GM18517 (cell line): ENCODE measurements at regions not wholly inside any gene's neighbourhood (a gene's known extent, or its start where the extent isn't known, plus 50 kb on each side); places are given as distances from the start of the nearest gene placed in this dataset.
A peak's percentile ranks its signal among the peaks of the same experiment; 100 is the strongest.
"Not testable (repeated sequence)": the region's sequence is repeated elsewhere in the genome, so short reads cannot be mapped to it uniquely, and the experiment has no call there.

ENCODE experiments used
- ATAC-seq: cut with Tn5 transposase; IDR thresholded peaks from one replicate; pipeline ENCODE4 v1.9.1; 2021; ENCODE audit warnings: mild to moderate bottlenecking, moderate library complexity; ENCODE audit not compliant: unreplicated experiment

DNA sequence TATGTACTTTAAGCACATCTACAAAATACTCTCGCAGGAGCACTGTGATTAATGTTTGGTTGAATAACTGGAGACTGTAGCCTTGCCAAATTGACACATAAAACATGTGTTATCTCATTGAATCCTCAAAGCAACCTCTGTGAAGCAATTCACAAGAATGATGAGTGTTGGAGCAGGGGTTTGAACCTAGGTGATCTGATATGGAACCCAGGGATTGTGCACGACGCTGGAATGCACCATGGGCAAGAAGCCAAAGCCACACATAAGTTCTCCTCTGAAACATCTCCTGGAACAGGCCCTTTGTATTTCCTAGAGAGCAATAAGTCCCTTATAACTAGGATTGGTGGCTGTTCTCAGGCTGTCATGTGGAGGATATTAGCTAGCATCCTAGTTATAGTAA, 124.6 kb upstream of the IVNS1ABP start:
- no peak for ATAC-seq

DNA sequence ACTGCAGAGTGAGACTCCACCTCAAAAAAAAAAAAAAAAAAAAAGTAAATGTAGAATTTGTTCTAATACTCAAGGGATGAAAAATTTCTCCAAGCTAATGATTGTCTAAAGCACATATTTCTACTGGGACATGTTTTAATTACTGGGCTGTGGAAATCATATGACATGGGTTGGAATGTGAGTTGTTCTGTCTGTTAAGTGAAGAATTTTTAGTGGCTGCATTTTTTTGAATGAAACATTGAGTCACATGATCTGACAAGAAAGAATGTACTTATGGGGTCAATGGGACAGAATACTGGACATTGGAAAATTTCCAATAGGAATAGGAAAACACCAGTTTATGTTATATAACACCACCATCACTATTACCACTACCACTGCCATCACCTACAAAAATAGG, 123.8 kb upstream of the IVNS1ABP start:
- ATAC-seq, result no peak

DNA sequence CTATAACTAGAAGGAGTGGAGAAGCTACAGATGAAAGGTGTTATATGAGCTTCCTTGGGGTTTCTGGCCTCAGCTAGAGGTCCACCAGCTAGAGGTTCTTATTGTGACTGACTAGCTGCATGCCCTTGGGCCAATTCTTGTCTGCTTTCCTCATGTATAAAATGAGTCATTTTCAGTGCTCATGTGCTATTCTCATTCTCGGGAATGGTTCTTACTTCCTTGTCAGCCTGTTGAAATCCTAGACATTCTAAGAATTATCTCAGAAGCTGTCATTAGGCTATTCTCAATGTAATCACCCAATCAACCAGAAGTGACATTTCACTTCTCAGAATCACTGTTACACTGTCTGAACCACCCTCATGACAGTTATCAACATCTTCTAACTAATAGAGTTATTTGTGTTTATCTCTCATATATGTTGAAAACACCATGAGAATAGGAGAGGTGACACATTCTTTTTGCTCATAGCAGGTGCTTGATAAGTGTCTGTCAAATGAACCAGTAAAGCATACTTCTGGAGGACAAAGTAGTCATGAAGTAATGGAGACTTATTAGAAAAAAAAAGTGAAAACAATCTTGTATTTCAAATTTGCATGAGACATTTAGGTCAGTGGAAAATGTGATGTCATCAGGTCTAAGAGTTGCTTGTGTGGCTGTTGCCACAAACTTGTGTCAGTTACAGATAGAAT, 122.8 kb upstream of the IVNS1ABP start:
- peak; percentile 81 for ATAC-seq

DNA sequence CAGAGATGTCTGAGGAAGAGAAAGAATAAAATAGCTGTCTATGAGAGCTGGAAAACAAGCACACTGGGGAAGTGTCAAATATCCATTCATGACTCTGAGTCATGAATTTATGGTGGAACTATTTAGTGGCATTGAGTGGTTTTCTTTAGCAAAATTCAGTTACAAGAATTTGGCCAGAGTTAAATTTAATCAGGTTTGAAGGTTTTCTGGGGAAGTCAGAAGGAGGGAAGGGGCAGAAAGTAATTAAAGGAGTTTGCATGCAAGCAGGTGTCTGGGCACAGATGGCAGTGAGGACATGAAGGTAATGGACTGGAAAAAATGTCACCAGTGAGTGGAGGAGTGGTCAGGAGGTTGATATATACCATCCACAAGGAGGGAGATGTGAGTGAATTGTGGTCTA, 121.9 kb upstream of the IVNS1ABP start:
- no peak for ATAC-seq

DNA sequence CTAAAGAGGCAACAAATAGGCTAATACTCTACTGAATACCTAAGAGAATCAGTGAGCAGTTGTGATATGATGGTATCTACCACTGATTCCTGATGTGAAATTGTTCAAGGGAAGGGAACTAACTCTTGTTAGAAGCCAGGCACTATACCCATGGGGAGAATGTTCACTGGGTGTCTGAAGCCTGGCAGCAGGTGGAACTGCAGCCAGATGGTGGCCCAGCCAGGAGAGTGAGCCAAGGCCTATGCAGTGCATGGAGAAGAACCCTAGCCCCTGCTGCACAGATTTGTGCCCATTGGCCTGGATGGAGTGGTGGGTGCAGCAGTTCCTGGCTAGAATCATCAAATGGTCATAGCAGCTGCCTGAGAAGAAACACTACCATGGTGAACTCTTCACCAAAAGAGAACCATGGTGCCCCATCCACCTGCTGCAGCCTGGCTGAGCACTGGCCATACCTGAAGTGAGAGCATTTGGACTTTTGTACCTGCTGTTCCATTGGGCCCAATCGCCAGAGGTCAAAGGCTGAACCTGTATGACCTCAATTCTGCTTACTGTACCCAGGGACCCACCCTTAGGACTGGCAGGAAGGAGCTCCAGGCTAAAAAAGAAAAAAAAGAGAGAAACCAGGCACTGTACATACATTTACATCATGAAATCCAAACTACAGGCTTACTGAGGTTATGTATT, 118.8 kb upstream of the IVNS1ABP start:
- no peak for ATAC-seq

DNA sequence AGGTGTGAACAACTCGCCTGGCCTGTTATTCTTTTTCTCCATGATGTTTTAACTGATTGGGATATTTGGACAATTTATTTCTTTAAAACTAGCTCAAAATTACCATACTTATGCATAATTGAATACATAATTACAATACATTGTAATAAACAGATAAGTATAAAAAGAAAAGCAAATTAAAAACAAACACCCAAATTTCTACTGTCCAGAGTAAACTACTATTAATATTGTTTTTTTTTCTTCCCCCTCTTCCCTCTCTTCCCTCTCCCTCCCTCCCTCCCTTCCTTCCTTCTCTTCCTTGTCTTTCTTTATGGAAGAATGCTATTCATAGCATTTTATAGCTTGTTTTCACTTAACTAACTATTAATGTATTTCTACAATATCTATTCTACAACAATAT, 117.7 kb upstream of the IVNS1ABP start:
- no peak for ATAC-seq

DNA sequence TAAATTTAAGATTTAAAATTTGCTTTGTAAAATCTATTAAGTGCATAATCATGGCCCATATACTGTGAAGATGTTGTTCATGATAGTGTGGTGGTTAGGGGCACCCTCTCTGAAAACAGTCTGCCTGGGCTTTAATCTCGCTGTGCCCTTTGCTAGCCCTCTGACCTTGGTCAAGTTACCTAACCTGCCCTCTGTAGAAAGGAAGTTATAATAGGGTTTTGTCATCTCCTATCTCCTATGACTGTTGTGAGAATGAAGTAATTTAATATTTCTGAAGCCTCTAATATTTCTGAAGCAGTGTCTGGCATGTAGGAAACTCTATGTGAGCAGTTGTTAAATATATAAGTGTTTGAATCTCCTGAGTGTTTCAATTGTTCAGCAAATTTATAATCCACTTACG, 116.6 kb upstream of the IVNS1ABP start:
- no peak for ATAC-seq

DNA sequence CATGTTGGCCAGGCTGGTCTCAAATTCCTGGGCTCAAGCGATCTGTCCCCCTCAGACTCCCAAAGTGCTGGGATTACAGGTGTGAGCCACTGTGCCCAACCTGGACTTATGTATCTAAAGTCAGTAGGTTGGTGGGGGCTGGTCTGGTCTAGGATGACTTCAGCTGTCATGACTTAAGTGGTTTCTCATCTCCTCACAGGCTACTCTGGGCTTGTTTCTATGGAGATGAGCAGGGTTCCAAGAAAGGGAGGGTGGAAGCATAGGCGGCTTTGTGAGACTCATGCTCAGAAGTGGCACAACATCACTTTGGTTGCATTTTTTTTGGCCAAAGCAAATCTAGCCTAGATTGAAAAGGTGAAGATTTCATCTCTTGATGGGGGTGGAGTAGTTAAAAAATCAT, 115.9 kb upstream of the IVNS1ABP start:
- ATAC-seq, result no peak

DNA sequence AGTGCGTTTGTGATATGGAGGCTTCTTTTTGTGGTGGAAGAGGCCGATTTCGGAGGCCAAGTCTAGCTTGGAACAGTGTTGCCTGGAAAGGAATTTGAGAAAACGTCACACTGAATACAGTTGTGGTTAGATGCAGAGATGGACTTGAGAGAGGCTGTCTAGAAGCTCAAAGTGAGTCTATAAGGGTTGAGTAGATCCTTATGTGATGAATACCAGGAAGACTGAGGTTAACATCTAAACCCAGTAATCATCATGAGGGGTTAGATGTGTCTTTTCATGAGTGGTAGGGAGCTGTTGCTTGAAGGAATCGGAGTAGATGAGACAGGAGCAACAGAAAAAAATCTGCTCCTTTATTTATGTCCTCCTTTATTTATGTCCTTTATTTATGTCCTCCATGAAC, 114.6 kb upstream of the IVNS1ABP start:
- no peak for ATAC-seq

DNA sequence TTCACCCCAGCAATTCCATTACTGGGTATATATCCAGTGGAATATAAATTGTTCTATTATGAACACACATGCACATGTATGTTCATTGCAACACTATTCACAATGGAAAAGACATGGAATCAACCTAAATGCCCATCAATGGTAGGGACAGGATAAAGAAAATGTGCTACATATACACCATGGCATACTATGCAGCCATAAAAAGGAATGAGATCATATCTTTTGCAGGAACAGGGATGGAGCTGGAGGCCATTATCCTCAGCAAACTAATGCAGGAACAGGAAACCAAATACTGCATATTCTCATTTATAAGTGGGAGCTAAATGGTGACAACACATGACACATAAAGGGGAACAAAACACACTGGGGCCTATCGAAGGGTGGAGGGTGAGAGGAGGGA, 112.6 kb upstream of the IVNS1ABP start:
- not testable (repeated sequence) for ATAC-seq

DNA sequence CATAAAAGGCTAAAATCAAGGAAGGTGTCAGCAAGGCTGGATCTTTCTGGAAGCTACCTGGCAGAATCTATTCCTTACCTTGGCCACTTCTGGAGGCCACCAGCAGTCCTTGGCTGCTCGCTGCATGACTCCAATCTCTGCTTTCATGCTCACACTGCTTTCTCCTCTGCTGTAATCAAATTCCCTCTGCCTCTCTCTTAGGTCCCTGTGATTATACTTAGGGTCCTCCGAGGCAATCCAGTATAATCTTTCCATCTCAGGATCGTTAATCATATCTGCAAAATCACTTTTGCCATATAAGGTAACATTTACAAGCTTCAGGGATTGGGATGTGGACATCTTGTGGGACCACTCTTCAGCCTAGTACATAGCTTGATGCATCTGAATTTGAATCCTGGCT, 110.7 kb upstream of the IVNS1ABP start:
- no peak for ATAC-seq

DNA sequence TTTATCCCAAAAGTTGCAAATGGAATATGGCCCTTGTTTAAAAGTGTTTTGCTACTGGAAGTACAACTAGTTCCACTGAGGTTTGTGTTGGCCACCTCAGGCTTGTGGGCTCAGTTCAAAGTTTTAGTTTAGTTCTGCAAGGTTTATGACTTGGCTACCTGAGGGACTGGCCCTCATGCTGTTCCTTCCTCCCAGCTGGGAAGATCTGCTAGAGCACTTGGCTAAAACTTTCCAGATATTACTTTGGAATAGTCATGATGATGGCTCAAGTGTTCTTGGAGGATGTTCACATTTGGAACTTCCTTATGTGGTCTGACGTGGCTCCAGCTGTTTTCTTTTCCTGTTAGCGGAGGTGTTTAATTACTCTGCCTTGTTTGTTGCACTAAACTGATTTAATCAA, 110.2 kb upstream of the IVNS1ABP start:
- ATAC-seq, result no peak

DNA sequence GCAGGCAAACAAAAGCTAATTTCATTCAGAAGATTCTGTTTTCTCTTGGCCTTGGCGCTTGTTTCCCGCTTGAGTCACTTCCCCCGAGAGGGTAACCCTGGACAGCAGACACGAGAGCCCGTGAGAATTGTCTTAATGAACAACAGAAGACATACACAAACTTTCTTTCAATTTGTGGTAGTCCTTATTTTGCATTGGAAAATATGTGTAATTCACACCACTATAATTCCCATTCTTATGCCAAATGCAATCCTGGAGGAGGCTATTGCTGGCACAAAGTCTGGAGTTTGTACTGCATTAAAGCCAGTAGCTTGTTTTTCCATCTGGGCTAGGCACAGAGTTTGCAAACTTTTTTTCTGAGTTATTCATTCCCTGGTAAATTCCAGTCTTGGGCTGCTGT, 109.8 kb upstream of the IVNS1ABP start:
- ATAC-seq, result no peak

DNA sequence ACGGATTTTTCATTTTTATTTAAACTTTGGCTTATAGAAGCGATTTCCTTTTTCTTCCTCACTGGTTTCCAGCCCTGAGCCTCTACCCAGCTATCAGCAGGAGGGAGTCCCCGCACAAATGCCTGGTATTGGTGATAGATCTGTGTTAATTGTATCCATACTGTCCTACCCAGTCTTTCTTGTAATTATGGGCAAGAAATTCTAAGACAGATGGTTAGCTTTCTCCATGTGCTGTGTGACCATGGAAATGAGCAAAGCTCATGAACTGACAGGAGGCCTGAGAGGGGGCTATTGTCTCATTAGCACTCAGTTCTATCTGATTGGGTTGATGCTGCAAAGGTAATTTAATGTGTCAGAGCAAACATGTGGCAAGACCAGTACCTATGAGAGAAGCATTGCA, 108.1 kb upstream of the IVNS1ABP start:
- ATAC-seq, result no peak

DNA sequence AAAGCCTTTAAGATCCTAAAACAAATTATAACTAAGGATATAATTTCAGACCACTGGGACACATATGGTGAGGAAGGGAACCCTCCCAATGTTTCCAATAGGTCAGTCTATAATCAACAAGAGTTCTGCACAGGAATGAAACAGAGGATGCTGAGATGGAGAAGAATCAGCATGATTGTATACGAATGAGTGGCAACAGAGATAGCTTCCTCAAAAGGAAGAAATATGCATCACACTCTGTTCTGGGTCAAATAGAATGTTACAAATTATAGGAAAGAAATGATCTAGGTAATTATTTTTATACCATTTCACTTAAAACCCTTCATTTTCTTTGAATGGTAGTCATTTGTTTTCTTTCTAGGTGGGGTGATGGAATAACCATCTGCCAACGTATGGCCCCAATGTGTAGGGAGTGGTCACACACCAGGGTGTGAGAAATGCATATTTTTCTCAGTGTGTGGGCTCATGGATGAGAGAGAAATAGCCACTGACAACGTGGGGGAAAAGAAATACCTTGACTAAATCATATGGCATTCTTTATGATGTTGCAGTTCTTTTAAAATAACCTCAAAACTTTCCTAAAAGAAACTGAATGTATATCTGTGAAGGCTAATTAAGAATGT, 104.6 kb upstream of the IVNS1ABP start:
- no peak for ATAC-seq

DNA sequence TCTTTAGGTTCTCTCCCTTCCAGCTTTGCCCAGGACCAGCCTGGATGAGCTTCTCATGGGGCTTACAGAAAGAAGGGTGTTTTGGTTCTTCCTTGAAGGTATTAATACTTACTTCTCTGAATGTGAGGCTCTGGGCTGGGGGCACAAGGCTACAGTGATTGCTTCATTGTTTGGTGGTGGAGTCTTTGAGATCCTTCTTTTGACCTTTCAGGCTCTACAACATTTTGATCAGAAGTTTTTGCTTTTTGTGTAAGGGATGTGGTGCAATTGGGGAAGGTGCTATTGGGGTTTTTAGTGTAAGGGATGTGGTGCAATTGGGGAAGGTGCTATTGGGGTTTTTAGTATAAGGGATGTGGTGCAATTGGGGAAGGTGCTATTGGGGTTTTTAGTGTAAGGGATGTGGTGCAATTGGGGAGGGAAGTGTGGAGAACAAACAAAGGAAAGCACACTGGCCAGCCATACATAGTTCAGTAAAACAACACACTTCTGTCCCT, 103.6 kb upstream of the IVNS1ABP start:
- ATAC-seq, result no peak

DNA sequence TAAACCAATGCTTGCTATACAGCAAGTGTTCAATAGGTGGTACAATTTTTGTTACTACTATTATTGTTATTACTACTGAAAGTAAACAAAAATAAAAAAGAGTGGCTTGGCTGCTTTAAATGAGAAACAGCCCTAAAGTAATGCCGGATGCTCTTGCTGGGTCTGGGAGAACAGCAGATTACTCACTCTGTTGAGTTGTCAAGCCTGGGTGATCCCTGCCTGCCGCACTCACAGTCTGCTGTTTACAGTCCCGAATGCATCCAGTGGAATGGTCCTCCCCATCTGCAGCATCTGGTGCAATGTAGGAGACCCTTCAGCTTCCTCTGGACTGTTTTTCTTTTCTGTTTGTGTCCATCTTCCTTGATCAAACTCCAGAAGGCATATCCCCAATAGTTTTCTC, 102.7 kb upstream of the IVNS1ABP start:
- no peak for ATAC-seq

DNA sequence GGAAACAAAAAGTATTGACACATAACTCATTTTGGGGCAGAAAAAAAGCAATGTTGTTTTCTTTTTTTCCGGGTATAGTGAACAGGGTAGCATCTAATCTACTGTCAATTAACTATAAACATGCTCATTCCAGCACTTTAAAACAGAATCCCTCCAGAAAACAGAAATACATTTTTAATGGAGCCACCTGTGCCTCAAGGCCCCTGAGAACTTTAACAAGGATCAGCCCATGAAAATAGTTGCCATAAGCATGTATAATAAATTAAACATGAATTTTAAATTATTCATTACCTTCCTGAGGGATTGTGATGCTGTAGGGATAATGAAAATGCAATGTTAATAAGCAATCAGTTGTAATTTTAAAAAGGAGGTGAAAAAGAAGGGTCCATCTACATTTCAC, 101.4 kb upstream of the IVNS1ABP start:
- ATAC-seq, result no peak

DNA sequence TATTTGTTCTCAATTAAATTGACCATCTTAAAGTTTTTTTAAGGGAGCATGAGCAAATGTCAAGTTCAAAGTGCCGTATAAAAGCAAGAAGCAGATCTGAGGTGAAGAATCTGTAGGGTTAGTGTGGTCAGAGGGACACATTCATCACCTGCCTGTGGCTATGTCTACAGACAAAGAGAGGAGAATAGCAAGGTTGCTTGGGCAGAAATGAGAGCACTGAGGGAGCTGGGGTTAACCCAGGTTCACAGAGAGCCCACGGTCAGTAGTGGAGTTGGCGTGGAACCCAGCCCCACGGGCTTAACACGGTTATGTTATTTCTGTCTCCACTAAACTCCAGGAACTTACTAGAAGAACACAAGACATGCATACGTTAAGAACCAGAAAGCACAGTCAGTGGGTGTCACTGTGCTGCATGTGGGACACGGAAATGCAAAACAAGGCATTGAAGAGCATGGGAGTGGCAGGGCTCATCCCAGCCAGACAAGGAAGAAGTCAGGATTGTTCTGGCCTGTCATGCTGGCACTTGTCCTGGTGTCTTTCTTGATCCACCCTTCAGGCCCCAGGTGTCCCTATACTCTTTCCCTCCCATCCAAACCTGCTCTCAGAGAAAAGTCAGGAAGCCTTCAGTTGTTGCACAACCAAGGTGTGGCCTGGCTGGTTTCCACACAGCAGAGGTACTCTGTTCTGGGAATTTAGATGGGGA, 95.5 kb upstream of the IVNS1ABP start:
- ATAC-seq, result no peak

DNA sequence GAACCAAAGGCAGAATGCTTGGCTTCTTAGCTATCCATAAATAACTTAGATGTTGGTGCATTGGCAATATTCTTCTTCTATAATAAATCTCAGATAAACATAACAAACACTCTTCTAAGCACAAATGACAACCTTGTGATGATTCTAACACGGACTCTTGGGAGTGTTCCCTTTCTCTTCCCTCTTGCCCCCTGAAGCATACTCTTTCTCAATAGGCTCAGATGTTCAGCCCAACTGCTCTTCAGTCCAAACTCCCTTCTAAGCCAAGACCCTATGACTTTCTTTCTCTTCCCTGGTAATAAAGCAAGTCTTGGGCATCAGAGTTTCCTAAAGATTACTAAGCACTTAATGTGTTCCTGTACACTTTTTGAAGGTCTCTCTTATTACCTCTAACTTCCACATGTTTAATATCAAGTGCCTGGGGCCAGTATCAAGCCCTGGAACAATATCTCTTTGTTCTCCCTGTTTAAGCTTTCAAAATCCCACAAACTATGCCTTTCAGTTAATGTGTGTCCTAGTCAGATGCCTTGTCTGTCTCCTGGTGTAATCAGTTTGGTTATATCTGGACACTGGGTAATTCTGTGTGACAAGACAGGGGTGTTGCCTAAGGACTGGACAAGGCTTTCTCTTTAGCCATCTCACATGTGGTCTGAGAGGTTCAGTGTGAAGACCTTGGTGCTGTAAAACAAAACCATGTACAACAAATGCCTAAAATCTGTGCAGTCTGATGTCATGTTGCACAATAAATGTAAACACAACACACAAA, 92.9 kb upstream of the IVNS1ABP start:
- ATAC-seq, result no peak

DNA sequence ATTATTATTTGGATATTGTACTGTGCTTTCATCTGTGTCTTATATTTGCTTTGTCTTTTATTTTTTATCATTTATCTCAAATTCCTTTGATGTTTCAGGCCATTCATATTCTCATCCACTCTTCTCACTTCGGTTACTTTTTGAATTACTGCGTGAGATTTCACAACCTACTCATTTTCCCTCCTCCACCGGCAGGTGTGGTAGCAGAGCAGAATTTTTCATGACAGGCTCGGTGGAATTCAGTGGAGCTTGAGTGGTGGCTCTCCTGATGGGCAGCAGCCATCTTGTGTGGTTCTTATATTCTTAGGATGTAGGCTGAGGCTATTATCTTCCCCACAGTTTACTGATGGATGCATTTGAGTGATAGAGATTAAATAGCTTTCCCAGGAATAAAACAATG, 92.3 kb upstream of the IVNS1ABP start:
- ATAC-seq, result no peak
